ENCODE measurements at regions not wholly inside any gene's neighbourhood (a gene's known extent, or its start where the extent isn't known, plus 50 kb on each side); places are given as distances from the start of the nearest gene placed in this dataset.

DNA sequence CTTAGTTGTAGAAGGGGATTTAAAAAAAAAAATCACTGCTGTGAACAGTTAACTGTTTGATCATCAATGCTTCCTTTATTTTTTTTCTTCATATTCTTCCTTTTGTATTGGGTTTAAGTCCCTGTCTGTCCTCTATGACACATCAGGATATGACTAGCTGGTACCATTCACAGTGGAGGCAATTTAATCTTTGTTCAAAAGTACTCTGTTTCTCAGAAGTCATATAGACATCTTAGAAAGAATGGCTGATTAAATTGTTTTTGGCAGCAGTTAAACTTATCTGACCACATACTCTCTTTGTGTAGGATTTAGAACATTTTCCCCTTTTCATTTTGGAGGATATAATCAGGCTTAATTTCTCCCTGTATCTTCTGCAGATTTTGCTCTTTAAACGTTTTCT lies 807.8 kb upstream of the CDH2 start:
- Histone ChIP-seq H3K4me3 (ENCODE audit: low read length, poor library complexity, severe bottlenecking) (no peak overlapping the region), H3F3A (ENCODE audit: low read depth) (no peaks in the 10 kb centered on the region), H3K9me2 (replicated peaks; ENCODE audit: low read depth, low read length) (0 out of 2 replicates have a peak, but pooled peaks cover 2% of the 10 kb centered on the region), H2AFZ (ENCODE audit: low read length) (no peak overlapping the region), H3K9ac (ENCODE audit: low read depth, low read length, poor library complexity, severe bottlenecking) (no peak overlapping the region), H4K20me1 (ENCODE audit: insufficient read depth, low read length, poor library complexity, severe bottlenecking) (no peaks in the 10 kb centered on the region), H3K4me2 (ENCODE audit: low read depth, low read length, poor library complexity, severe bottlenecking) (no peak overlapping the region), H3K4me1 (ENCODE audit: insufficient read depth, low read length, poor library complexity, severe bottlenecking) (no peaks in the 10 kb centered on the region), H3K79me2 (ENCODE audit: insufficient read depth, low read length) (no peaks in the 10 kb centered on the region), H3K27me3 (ENCODE audit: insufficient read depth, low read length, poor library complexity, severe bottlenecking) (no peaks in the 10 kb centered on the region), H3K36me3 (ENCODE audit: insufficient read depth, low read length) (no peaks in the 10 kb centered on the region), H3K9me3 (ENCODE audit: insufficient read depth, low read depth, low read length) (no peaks in the 10 kb centered on the region)
- TF ChIP-seq, protein P1, sequence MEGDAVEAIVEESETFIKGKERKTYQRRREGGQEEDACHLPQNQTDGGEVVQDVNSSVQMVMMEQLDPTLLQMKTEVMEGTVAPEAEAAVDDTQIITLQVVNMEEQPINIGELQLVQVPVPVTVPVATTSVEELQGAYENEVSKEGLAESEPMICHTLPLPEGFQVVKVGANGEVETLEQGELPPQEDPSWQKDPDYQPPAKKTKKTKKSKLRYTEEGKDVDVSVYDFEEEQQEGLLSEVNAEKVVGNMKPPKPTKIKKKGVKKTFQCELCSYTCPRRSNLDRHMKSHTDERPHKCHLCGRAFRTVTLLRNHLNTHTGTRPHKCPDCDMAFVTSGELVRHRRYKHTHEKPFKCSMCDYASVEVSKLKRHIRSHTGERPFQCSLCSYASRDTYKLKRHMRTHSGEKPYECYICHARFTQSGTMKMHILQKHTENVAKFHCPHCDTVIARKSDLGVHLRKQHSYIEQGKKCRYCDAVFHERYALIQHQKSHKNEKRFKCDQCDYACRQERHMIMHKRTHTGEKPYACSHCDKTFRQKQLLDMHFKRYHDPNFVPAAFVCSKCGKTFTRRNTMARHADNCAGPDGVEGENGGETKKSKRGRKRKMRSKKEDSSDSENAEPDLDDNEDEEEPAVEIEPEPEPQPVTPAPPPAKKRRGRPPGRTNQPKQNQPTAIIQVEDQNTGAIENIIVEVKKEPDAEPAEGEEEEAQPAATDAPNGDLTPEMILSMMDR (conservative IDR thresholded peaks at IDR 0.05; ENCODE audit: low read length) = no peak
- TF ChIP-seq EZH2phosphoT487 (IDR thresholded peaks at IDR 0.05; ENCODE audit: borderline replicate concordance) = no peak

DNA sequence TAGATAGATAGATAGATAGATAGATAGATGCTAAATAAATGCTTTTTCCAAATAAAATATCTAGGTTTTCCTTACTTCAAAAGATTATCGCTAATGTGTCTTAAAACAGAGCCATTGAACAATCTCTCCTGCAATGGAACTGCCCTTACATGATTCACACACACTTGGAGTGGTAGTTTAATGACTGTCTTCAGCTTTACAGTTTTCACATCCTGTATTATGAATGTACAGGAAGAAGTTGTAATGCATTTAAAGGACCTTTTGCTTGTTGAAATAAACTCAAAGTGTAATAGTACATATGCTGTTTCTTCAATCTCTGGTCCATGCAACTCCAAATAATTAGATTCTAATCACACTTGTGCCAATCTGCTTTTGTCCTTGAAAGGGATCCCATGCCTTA lies 797.6 kb upstream of the CDH2 start:
- Histone ChIP-seq H3K36me3 (ENCODE audit: insufficient read depth, low read length) (no peaks in the 10 kb centered on the region), H3K9me2 (replicated peaks; ENCODE audit: low read depth, low read length) (no peaks in the 10 kb centered on the region), H4K20me1 (ENCODE audit: insufficient read depth, low read length, poor library complexity, severe bottlenecking) (no peaks in the 10 kb centered on the region), H3K9me3 (ENCODE audit: insufficient read depth, low read depth, low read length) (no peaks in the 10 kb centered on the region), H3K4me3 (ENCODE audit: low read length, poor library complexity, severe bottlenecking) (no peak overlapping the region), H3K4me2 (ENCODE audit: low read depth, low read length, poor library complexity, severe bottlenecking) (no peak overlapping the region), H3F3A (ENCODE audit: low read depth) (no peaks in the 10 kb centered on the region), H3K27me3 (ENCODE audit: insufficient read depth, low read length, poor library complexity, severe bottlenecking) (no peaks in the 10 kb centered on the region), H3K4me1 (ENCODE audit: insufficient read depth, low read length, poor library complexity, severe bottlenecking) (no peaks in the 10 kb centered on the region), H3K9ac (ENCODE audit: low read depth, low read length, poor library complexity, severe bottlenecking) (no peak overlapping the region), H3K79me2 (ENCODE audit: insufficient read depth, low read length) (no peaks in the 10 kb centered on the region), H2AFZ (ENCODE audit: low read length) (no peak overlapping the region)
- no peak for TF ChIP-seq EZH2phosphoT487 (IDR thresholded peaks at IDR 0.05; ENCODE audit: borderline replicate concordance)
- TF ChIP-seq, protein P1 (conservative IDR thresholded peaks at IDR 0.05; ENCODE audit: low read length) = no peak

DNA sequence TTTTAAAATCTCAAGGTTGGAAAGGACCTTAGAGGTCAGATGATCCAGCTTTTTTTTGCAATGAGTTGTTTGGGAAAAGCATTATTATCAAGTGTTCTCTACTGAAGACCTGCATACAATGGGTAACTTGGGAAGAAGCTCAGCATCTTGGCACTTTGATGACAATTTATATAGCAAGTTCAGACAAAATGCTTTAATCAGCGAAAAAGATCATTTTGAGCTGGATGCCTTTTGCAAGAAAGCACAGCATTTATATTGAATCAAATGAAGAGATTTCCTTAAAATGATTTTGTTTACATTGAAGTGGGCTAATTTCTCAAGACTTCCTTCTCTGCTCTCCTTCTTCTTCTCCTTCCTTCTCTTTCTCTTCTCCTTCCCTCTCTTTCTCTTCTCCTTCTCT lies 796.4 kb upstream of the CDH2 start:
- Histone ChIP-seq H3K79me2 (ENCODE audit: insufficient read depth, low read length) (no peaks in the 10 kb centered on the region), H3K9ac (ENCODE audit: low read depth, low read length, poor library complexity, severe bottlenecking) (no peak overlapping the region), H4K20me1 (ENCODE audit: insufficient read depth, low read length, poor library complexity, severe bottlenecking) (no peaks in the 10 kb centered on the region), H3K4me2 (ENCODE audit: low read depth, low read length, poor library complexity, severe bottlenecking) (no peak overlapping the region), H2AFZ (ENCODE audit: low read length) (no peak overlapping the region), H3K4me1 (ENCODE audit: insufficient read depth, low read length, poor library complexity, severe bottlenecking) (no peaks in the 10 kb centered on the region), H3K36me3 (ENCODE audit: insufficient read depth, low read length) (no peaks in the 10 kb centered on the region), H3K4me3 (ENCODE audit: low read length, poor library complexity, severe bottlenecking) (no peak overlapping the region), H3K27me3 (ENCODE audit: insufficient read depth, low read length, poor library complexity, severe bottlenecking) (no peaks in the 10 kb centered on the region), H3K9me2 (replicated peaks; ENCODE audit: low read depth, low read length) (no peaks in the 10 kb centered on the region), H3F3A (ENCODE audit: low read depth) (no peaks in the 10 kb centered on the region), H3K9me3 (ENCODE audit: insufficient read depth, low read depth, low read length) (no peaks in the 10 kb centered on the region)
- no peak for TF ChIP-seq EZH2phosphoT487 (IDR thresholded peaks at IDR 0.05; ENCODE audit: borderline replicate concordance)
- TF ChIP-seq, protein P1 (conservative IDR thresholded peaks at IDR 0.05; ENCODE audit: low read length) = no peak
